GM19328 (cell line): ENCODE measurements at regions not wholly inside any gene's neighbourhood (a gene's known extent, or its start where the extent isn't known, plus 50 kb on each side); places are given as distances from the start of the nearest gene placed in this dataset.
"Not testable (repeated sequence)": the region's sequence is repeated elsewhere in the genome, so short reads cannot be mapped to it uniquely, and the experiment has no call there.

Experiments used
- ATAC-seq: cut with Tn5 transposase; IDR thresholded peaks from one replicate; pipeline ENCODE4 v1.9.1; 2021; ENCODE audit warnings: mild to moderate bottlenecking, moderate library complexity; ENCODE audit not compliant: unreplicated experiment

- ATAC-seq = not testable (repeated sequence)
Measured at GRCh38 chr9:65566018-65566417, 109.7 kb upstream of the ZNG1E start.

- ATAC-seq = not testable (repeated sequence)
Measured at GRCh38 chr9:65519018-65519417, 156.7 kb upstream of the ZNG1E start.

- not testable (repeated sequence) for ATAC-seq
Measured at GRCh38 chr9:65514465-65514864, 161.3 kb upstream of the ZNG1E start.

- not testable (repeated sequence) for ATAC-seq
Measured at GRCh38 chr9:65507897-65508296, 167.8 kb upstream of the ZNG1E start.

GRCh38 chr9:65504686-65505085 lies 171.0 kb upstream of the ZNG1E start:
- not testable (repeated sequence) for ATAC-seq

GRCh38 chr9:65503696-65504095 lies 172.0 kb upstream of the ZNG1E start:
- not testable (repeated sequence) for ATAC-seq

- ATAC-seq = not testable (repeated sequence)
Measured at GRCh38 chr9:65482890-65483289, 192.8 kb upstream of the ZNG1E start.

- ATAC-seq = not testable (repeated sequence)
Measured at GRCh38 chr9:65481291-65481690, 194.4 kb upstream of the ZNG1E start.

- not testable (repeated sequence) for ATAC-seq
Measured at GRCh38 chr9:65474891-65475290, 189.9 kb upstream of the FOXD4L5 start.

- ATAC-seq = not testable (repeated sequence)
Measured at GRCh38 chr9:65473059-65473822, 188.2 kb upstream of the FOXD4L5 start.

- ATAC-seq = not testable (repeated sequence)
Measured at GRCh38 chr9:65471106-65471505, 186.1 kb upstream of the FOXD4L5 start.

- not testable (repeated sequence) for ATAC-seq
Measured at GRCh38 chr9:65466911-65467734, 182.1 kb upstream of the FOXD4L5 start.

- ATAC-seq = not testable (repeated sequence)
Measured at GRCh38 chr9:65465246-65465895, 180.4 kb upstream of the FOXD4L5 start.

- not testable (repeated sequence) for ATAC-seq
Measured at GRCh38 chr9:65462476-65462875, 177.5 kb upstream of the FOXD4L5 start.

GRCh38 chr9:65459756-65460320 lies 174.8 kb upstream of the FOXD4L5 start:
- no peak for ATAC-seq

GRCh38 chr9:65458992-65459391 lies 174.0 kb upstream of the FOXD4L5 start:
- ATAC-seq = no peak

GRCh38 chr9:65458465-65458864 lies 173.5 kb upstream of the FOXD4L5 start:
- ATAC-seq = no peak

GRCh38 chr9:65456991-65457390 lies 172.0 kb upstream of the FOXD4L5 start:
- ATAC-seq = not testable (repeated sequence)

- ATAC-seq = not testable (repeated sequence)
Measured at GRCh38 chr9:65455751-65456647, 171.0 kb upstream of the FOXD4L5 start.

GRCh38 chr9:65455136-65455535 lies 170.1 kb upstream of the FOXD4L5 start:
- ATAC-seq = not testable (repeated sequence)
